ENCODE measurements at regions not wholly inside any gene's neighbourhood (a gene's known extent, or its start where the extent isn't known, plus 50 kb on each side); places are given as distances from the start of the nearest gene placed in this dataset.

DNA sequence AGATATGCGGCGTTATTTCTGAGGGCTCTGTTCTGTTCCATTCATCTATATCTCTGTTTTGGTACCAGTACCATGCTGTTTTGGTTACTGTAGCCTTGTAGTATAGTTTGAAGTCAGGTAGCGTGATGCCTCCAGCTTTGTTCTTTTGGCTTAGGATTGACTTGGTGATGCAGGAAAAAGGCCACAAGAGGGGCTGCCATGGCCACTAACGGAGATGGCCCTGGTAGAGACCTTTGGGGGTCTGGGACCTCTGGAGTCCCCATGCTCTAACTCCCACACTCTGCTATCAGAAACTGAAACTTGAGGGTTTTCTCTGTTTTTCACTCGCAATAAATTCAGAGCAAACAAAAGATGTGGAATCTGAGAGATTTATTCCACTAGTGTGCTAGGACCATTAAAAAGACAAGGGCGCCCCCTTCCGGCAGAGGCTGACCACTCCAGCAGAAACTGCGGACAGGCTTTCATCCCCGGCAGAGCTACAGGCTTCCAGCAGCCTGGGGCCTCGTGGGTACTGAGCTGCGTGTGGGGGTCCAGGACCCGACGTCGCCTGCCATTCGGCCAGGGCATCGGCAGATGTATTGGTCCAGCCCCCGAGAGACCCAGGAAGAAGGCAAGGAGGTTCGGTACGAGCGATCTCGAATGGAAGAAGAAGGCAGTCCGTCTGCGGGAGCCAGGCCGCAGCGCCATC is 775.1 kb downstream of the EPHA7 start:
- peak; percentile 40 for DNase-seq (ENCODE audit: low read depth, low spot score)

DNA sequence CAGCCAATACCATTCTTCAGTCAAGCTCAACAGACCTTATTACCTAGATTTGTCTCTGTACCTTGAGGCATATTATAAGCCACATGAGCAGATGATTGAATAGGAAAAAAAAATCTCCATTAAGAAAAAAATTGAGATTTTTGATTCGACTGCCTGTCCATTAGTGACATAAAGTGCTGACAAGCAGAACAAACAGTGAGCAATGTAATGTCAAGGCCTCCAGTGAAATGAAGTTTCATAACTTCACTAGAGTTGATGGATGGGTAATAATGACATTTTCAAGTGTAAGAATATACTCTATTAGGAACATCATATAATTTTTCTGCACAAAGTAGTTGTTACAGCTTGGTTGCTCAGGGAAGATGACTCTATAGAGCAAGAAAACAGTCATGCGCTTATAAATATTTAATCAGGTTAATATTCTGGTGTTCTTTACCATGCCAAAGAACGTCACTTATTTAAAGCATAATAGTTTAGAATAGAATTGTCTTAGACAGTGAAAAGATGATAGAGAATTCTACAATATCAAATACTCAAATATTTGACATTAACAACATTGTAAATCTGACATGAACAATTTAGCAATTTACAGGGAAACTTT is 783.7 kb downstream of the EPHA7 start:
- no peak for DNase-seq (ENCODE audit: low read depth, low spot score)

DNA sequence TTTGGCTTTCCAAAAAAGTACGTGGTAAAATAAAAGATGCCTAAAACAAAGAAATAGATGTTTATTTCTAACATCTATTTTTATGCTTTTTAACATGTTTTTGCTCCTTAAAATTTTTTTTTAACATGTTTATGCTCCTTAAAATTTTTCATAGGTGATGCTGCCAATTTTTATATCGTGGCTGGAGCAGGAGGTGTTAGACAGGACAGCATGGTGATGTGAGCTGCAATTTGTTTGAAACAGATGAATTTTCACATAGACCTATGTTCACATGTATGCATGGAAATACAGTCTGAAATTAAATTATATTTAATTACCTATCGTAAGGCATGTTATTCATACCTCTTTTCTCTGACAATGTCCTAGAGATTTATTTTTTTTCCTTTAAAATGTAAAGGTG is 784.8 kb downstream of the EPHA7 start:
- DNase-seq (ENCODE audit: low read depth, low spot score): no peak

DNA sequence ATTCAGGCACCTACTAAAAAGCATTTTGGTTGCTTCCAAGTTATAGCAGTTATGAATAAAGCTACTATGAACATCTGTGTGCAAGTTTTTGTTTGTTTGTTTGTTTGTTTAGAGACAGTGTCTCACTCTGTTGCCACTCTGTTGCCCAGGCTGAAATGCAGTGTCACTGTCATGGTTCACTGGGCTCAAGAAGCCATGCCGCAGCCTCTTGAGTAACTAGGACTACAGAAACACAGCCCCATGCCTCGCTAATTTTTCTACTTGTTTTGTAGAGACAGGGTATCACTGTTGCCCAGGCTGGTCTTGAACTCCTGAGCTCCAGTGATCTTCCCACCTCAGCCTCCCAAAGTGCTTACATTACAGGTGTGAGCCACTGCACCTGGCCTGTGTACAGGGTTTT is 795.9 kb downstream of the EPHA7 start:
- no peak for DNase-seq (ENCODE audit: low read depth, low spot score)

DNA sequence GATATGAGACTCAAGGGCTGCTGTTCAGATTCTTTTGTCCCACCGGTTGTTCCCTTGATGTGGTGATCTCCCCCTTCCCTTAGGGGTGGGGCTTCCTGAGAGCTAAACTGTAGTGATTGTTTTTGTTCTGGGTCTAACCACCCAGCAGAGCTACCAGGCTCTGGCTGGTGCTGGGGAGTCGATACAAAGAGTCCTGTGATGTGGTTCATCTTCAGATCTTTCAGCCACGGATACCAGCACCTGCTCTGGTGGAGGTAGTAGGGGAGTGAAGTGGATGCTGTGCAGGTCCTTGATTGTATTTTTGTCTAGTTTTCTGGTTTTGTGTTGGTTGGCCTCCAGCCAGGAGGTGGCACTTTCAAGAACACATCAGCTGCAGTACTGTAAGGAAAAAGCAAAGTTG is 801.6 kb downstream of the EPHA7 start:
- DNase-seq (ENCODE audit: low read depth, low spot score): no peak

DNA sequence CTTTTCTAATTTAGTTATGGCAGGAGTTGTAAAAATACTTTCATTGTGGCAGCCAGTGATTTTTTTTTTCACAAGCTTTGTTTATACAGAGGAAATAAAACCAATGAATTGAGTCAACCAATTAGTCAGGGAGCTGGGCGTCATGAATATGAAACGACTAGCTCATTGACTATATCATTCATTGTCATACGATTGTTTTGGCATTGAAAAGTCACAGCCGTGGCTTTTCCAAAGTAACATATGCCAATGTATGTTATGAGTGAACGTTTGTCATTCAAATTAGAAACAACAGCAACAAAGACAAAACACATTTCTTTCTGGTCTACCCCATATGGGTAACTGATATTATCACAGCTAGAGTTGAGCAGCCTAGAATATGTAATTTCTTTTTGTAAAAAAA is 810.6 kb downstream of the EPHA7 start:
- no peak for DNase-seq (ENCODE audit: low read depth, low spot score)

DNA sequence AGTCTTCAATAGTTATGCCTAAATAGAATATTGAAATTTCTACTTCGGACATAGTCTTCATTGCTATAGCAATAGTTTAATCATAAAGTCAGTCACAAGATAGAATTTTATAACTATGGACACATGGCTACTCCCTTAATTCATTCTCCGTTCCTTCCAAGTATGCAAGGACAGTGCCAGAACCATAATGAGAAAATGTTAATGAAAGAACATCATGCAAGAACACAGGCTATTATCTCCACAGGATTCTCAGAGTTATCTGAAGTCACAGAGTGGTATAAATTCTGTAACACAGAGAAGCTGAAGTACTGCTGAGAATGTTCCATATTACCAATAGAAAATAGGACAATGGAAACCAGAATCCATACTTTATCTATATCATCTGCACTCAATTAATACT is 826.2 kb downstream of the EPHA7 start:
- DNase-seq (ENCODE audit: low read depth, low spot score): no peak

DNA sequence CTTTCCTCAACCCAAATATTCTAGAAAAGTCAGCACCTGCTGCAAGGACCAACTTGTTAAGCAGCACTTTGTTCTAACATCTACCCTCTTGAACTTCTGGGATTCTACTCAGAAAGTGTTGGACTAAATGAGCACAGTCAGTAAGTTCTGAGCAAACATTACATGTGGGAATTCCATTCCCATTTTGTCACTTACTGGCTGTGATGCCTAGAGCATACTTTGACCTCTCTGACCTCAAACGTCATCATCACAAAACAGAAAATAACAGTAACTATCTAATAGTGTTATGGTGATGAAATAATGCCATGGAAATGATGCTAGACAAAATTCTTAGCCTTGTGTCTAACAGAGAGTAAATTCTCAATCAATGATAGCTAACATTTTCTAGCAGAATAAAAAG is 829.4 kb downstream of the EPHA7 start:
- DNase-seq (ENCODE audit: low read depth, low spot score): no peak

DNA sequence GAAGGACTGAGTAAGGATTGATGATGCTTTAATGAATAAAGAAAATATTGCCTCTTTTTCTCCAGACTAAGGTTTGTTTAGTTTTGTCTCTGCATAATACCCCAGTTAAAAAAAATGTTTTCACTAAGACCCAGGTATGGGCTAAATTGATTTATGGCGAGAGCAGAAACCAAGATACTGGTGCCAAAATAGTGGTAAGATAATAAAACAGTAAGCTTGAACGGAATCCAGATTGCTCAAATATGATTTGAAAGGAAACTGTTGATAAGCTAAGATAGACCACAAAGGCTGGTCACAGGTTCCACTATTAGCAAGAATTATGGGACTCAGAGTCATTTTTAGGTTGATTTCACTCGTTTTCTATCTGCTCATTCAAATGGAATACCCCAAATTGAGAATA is 831.2 kb downstream of the EPHA7 start:
- no peak for DNase-seq (ENCODE audit: low read depth, low spot score)

DNA sequence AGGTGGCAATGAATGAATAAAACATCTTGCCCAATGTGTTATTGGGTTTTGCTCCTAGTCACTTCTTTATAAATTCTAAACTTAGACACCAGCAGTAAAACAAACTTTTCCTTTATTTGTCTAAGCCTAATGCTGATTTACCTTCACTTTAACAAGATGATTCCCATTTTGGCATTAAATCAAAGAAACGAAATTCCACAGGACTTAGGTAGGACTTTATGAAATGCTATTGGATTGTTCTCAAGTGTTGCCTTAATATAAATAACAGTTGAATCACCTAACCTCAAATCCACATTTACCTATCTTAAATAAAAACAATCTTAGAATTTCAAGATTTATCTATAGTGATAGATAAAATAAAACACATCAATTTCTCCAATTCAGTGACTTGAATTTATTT is 831.8 kb downstream of the EPHA7 start:
- no peak for DNase-seq (ENCODE audit: low read depth, low spot score)

DNA sequence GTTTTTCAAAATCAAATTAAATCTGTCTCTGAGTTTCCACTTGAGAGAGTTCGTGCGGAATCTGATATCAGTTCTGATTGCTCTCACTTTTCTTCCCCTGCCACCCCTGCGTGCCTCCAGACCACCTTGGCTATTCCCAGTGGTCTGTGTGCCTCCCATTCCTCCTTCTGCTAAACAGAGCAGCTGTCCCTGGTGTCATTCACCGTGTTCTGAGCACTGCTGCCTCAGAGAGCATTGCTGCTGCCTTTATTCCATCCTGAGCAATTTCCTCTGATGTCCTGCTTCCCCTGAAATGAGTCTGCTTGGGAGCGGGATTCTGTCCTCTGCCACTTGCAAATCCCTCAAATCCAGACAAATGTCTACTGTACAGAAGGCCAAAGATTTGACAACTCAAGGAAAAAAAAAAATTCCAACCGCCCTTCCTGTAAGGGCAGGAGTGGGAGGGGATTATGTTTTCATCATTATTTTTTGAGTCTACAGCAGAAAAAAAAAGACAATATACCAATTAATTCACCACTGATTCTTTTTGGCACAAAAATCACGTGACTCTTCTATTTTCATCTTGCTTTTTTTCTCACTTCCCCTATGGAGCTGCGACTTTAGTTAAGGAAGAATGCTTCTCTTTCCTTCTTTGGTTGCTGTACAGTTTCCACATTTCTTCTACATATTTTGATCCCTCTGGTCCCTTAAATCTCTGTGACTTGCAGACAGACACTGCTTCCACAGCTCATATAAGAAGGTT is 833.0 kb downstream of the EPHA7 start:
- peak; percentile 3 for DNase-seq (ENCODE audit: low read depth, low spot score)

DNA sequence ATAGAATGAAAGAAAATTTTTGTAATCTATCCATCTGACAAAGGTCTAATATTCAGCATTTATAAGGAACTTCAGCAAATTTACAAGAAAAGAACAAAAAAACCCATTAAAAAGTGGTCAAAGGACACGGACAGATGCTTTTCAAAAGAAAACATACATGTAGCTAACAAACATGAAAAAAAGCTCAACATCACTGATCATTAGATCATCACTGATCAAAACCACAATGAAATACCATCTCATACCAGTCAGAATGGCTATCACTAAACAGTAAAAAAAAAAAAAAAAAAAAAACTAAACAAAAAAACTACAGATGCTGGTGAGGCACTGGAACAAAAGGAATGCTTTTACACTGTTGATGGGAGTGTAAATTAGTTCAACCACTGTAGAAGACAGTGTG is 837.1 kb downstream of the EPHA7 start:
- no peak for DNase-seq (ENCODE audit: low read depth, low spot score)

DNA sequence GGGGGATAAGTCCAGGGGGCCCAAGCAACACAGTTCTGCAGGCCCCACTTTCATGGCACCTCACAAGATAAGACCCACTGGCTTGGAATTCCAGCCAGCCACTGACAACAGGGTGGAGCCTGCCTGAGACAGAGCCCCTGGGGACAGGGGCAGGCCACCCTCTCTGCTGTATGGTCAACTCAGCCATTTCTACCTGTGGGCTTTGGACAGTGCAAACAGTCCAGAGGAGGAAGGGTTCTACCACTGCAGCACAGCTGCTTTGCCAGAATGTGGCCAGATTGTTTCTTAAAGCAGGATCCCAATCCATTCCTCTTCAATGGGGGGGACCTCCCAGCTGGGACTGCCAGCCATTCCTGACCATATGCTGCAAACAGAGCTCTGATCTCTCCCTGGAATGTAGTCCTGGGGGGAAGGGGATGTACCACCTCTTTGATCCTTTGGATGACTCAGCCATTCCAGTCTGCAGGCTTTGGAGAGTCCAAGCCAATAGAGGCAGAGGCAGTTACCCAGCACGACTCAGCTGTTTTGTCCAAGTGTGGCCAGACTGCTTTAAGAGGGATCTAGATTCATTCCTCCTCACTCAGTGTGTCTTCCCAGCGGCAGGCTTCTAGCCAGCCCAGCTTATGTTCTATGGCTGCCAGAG is 842.2 kb downstream of the EPHA7 start:
- peak; percentile 92 for DNase-seq (ENCODE audit: low read depth, low spot score)

DNA sequence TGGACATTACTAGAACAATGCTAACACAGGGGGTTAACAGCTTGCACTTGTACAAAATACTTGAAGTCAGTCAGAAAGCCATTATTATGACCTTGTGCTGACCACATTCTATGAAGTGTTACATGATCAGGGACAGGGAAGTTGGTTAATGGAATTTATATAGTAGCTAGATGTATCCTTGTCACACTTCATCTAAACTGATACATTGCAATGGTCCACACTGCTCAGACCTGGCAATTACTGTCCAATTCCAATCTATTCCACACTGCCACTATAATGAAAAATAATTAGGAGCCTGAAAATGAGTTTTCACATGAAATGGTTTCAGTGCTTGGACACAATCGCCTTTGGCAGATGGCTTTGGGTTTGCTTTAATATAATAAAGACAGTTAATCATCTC is 850.8 kb downstream of the EPHA7 start:
- no peak for DNase-seq (ENCODE audit: low read depth, low spot score)

DNA sequence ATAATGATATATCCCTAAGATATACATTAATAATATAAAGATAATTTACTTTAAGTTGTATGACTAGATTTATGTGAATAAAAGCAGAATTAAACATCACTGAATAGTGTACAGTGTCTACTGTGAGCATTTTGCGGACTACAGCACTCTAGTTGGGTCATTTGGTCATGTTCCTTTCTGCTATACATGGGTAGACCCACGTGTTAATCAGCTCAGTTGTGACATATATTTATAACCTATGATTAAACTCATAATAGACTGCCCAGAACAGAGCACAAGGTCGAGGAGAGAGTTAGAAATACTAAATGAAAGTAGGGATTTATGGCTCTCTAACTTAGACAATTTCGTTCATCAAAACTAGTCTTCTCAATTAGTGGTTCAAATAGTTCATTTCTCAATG is 852.7 kb downstream of the EPHA7 start:
- DNase-seq (ENCODE audit: low read depth, low spot score): no peak

DNA sequence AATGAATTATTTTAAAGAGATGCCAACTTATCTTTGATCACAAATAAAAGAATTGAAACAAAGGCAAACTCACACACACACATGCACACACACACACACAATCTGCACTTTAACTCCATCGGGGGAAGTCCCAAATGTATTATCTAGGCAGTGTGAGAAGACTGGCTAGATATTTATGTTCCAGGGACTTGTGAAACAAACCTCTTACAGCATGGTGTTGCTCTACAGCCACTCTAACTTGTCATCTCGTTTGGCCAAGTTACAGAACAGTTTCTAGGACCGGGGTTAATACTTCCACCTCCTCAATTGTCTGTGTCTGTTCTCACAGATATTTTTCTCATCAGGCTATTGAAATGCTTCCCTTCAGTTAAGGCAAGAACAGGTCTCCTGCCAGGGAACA is 855.0 kb downstream of the EPHA7 start:
- no peak for DNase-seq (ENCODE audit: low read depth, low spot score)

DNA sequence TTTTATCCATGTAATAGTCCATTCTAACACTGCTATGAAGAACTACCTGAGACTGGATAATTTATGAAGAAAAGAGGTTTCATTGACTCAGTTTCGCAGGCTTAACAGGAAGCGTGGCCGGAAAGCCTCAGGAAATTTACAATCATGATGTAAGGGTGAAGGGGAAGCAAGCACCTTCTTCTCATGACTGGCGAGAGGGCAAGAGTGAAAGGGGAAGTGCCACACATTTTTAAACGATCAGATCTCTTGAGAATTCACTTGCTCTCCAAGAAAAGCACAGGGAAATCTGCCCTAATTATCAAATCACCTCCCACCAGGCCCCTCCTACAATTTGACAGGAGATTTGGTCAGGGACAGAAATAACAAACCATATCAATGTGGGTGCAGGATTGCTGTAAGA is 859.7 kb downstream of the EPHA7 start:
- DNase-seq (ENCODE audit: low read depth, low spot score): no peak

DNA sequence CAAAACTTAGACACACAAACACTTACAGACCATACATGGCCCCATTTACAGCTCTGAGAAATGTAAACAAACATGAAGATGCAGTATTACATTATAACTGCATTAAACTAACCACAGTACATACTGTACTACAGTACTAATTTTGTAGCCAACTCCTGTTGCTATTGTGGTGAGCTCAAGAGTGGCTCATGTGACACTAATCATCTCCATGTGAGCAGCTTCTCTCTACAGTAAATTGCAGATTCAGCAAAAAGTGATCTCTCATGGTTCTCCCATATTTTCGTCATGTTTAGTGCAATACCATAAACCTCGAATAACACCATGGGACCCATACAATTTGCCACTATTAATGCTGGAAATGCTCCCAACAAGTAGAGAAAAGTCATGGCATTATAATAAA is 860.4 kb downstream of the EPHA7 start:
- DNase-seq (ENCODE audit: low read depth, low spot score): no peak

DNA sequence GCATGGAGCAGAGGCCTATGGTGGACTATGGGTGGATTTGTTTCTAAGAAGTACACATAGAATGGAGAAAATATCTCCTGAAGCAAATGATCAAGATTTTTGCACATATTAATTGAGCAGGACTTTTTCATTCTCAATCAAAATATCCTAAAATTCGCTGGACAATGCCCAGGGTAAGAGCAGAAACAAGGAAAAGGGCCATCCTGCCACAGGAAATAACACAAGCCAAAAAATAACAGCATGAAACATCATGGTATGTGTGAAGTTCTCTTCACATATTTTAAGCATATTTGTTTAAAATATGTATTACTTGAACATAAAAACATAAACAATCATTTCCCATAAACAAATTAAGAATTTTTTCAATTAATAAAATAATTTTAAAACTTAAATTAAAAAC is 868.9 kb downstream of the EPHA7 start:
- DNase-seq (ENCODE audit: low read depth, low spot score): no peak

DNA sequence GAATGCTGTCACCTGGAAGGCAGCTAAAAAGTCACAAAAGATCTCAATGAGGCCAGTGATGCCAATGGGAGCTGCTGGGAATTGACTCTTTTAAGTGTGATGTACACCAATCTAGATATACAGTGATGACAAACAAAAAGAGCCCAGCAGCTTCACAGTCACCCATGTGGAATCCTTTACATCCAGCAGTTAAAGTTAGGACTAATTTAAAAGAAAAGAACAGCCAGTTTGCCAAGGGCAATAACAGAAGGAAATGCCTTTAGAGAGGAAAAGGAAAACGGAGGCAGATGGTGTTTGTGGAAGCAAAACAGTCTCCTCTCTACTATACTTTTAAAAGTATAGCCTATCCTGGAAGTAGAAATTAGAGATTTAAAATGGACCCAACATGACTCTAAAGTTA is 873.5 kb downstream of the EPHA7 start:
- no peak for DNase-seq (ENCODE audit: low read depth, low spot score)

DNA sequence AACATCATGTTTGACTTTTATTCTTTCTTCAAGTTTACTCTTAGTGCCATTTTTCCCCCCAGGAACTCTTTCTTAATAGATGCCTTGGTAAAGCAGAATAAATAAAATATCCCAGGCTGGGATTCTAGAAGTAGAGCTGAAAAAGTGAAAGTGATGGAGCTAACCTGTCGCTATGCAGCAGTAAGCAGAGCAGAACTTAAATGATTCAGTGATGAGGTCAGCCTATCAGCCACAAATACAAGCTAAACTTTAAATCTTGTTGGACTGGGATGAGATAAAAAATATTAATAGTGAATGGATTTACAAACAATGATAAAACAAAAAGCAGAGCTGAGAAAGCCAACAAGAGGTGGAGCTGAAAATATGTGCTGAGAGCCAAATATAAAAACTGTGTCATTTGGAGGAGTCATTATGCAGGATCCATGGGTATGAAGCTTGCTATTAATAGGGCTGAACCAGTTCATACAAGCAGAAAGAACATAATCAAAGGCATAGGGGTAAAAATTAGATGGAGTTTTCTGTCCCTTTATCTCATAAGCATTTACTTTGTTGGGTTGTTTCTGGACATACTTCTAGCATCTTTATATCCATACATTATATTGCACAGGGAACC is 877.8 kb downstream of the EPHA7 start:
- no peak for DNase-seq (ENCODE audit: low read depth, low spot score)

DNA sequence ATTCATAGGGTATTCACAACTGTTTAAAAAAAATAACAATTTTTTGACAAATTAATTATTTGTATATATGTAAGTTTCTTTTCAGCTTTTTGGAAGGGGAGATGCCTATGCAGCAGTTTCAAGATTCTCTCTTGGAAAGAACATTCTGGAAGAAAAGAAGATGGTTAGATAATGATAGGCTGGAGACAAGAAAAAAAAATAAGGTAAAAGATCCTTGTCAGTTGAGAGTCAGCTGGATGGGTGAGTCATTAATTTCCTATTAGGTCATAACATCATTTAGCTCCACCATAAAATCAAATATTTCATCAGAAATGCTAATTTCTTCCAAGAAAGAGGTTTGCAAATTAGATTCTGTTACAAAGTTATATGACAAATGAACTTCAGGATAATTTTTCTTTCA is 880.4 kb downstream of the EPHA7 start:
- DNase-seq (ENCODE audit: low read depth, low spot score): no peak

All from ELF-1 (cell line).